Type B pancreatic cell (in vitro differentiated cells): ENCODE measurements at regions not wholly inside any gene's neighbourhood (a gene's known extent, or its start where the extent isn't known, plus 50 kb on each side); places are given as distances from the start of the nearest gene placed in this dataset.

ENCODE experiments used
- DNase-seq: peaks from one replicate; pipeline ENCODE4 v3.0.0; 2021; ENCODE audit warnings: mixed read lengths; ENCODE audit not compliant: unreplicated experiment; ENCODE audit errors: extremely low spot score
- H3K27ac Mint-ChIP-seq: 2 replicates; pipeline ENCODE4 v1.8.0; 2021; ENCODE audit warnings: mild to moderate bottlenecking, mixed read lengths
- H3K27me3 Mint-ChIP-seq: 2 replicates; pipeline ENCODE4 v1.8.0; 2021; ENCODE audit warnings: mixed read lengths
- H3K36me3 Mint-ChIP-seq: 2 replicates; pipeline ENCODE4 v1.8.0; 2021; ENCODE audit warnings: mixed read lengths
- H3K4me1 Mint-ChIP-seq: one replicate; pipeline ENCODE4 v1.8.0; 2021; ENCODE audit warnings: mixed read lengths; ENCODE audit not compliant: unreplicated experiment
- H3K4me3 Mint-ChIP-seq: 2 replicates; pipeline ENCODE4 v1.8.0; 2021; ENCODE audit warnings: mild to moderate bottlenecking, mixed read lengths
- H3K9me3 Mint-ChIP-seq: 2 replicates; pipeline ENCODE4 v1.8.0; 2021; ENCODE audit warnings: mixed read lengths
- TF ChIP-seq, protein P1 (sequence below): fragments of 200-600 bp; sonication (generic); conservative IDR thresholded peaks from 2 replicates; pipeline ENCODE4 v1.5.0; 2021; ENCODE audit warnings: antibody characterized with exemption, mild to moderate bottlenecking

DNA sequence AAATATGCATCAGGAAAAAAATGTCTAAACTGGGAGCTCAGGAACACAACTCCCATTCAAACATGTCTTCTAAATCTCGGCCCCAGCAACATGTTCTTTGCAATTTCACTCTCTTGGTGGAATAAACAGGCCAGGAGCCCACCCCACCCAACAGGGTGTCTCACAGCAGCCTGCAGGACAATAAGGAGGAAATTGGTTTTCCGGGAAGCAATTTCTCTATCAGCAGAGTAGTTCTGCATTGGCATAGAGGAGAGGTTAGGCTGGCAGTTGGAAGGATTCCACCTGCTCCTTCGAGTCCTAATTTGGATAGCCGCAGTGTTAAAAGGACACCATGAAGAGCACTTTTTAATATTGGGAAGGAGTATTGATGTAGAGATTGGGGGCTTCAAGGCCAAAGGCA is 55.9 kb upstream of the BARX2 start:
- Mint-ChIP-seq H3K9me3 (peaks cover 5% of the 10 kb centered on the region), H3K27ac (peak overlapping the region; percentile 70), H3K36me3 (no peaks in the 10 kb centered on the region), H3K4me1 (peaks cover 59% of the 10 kb centered on the region), H3K27me3 (no peaks in the 10 kb centered on the region), H3K4me3 (no peak overlapping the region)
- peak; percentile 40 for DNase-seq
- TF ChIP-seq, protein P1, sequence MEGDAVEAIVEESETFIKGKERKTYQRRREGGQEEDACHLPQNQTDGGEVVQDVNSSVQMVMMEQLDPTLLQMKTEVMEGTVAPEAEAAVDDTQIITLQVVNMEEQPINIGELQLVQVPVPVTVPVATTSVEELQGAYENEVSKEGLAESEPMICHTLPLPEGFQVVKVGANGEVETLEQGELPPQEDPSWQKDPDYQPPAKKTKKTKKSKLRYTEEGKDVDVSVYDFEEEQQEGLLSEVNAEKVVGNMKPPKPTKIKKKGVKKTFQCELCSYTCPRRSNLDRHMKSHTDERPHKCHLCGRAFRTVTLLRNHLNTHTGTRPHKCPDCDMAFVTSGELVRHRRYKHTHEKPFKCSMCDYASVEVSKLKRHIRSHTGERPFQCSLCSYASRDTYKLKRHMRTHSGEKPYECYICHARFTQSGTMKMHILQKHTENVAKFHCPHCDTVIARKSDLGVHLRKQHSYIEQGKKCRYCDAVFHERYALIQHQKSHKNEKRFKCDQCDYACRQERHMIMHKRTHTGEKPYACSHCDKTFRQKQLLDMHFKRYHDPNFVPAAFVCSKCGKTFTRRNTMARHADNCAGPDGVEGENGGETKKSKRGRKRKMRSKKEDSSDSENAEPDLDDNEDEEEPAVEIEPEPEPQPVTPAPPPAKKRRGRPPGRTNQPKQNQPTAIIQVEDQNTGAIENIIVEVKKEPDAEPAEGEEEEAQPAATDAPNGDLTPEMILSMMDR, result no peak

DNA sequence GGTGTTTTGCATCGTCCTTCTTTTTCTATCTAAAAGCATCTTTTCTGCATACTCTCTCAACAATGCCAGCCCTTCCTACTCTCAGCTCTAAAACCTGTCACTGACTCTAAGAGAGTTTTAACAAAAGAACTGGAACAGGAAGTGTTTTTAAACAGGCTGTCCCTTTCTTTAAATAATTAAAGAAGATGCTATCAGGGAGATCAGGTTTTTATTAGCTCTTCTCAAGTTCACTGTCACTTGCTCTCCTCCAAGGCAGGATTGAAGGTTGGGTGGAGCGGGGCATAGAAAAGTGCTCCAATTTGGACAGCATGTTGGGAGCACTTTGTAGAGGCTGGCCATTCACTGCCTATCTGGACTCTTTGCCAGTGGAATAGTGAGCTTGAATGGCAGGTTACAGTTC is 56.4 kb upstream of the BARX2 start:
- TF ChIP-seq, protein P1, result no peak
- no peaks in the 10 kb centered on the region for H3K36me3 Mint-ChIP-seq
- no peaks in the 10 kb centered on the region for H3K27me3 Mint-ChIP-seq
- H3K27ac Mint-ChIP-seq, result peak overlapping the region; percentile 70
- H3K4me3 Mint-ChIP-seq, result peak overlapping the region; percentile 37
- DNase-seq, result peak; percentile 27
- peaks cover 5% of the 10 kb centered on the region for H3K9me3 Mint-ChIP-seq
- H3K4me1 Mint-ChIP-seq, result peaks cover 53% of the 10 kb centered on the region

DNA sequence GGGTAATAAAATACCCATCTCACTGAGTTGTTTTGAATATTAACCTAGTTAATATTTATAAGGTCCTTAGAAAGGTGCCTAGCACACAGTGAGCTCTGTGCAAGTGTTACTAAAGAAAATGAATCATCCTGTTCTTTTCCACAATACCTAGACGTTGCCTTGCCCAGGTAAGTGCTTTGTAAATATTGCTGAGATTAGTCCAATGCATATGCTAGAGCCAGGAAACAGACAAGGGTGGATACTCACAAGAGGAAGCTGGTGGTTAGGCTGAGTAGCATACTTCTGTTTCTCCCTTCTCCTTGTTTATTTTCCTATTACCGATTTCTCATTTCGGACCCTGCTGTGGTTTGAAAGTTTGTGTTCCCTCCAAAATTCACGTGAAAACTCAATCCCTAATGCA is 58.1 kb upstream of the BARX2 start:
- Mint-ChIP-seq H3K9me3 (peaks cover 5% of the 10 kb centered on the region), H3K27ac (peak overlapping the region; percentile 70), H3K4me1 (peaks cover 52% of the 10 kb centered on the region), H3K4me3 (no peak overlapping the region), H3K36me3 (no peaks in the 10 kb centered on the region), H3K27me3 (no peaks in the 10 kb centered on the region)
- TF ChIP-seq, protein P1, result no peak
- no peak for DNase-seq

DNA sequence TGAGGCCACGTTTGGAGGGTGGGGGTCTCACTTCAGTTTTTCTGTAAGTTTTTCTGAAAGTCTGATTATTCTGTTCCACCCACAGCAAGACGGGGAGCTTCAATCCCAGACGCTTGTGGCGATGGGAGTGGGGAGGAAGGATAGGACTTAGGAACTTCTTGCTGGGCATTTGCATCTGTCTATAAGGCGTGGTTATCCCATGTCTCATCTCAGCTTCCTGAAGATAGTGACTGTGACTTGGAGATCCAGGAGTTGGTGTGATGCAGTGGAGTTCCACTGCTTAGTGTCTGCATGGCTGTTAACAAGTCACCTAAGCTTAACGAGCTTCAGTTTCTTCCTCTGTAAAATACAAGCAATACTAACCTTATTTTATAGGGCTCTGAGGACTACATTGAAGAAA is 58.9 kb upstream of the BARX2 start:
- TF ChIP-seq, protein P1, result no peak
- H3K36me3 Mint-ChIP-seq, result no peaks in the 10 kb centered on the region
- peaks cover 10% of the 10 kb centered on the region for H3K9me3 Mint-ChIP-seq
- no peak overlapping the region for H3K4me3 Mint-ChIP-seq
- H3K27ac Mint-ChIP-seq, result peak overlapping the region; percentile 93
- peaks cover 53% of the 10 kb centered on the region for H3K4me1 Mint-ChIP-seq
- DNase-seq, result peak; percentile 42
- H3K27me3 Mint-ChIP-seq, result no peaks in the 10 kb centered on the region

DNA sequence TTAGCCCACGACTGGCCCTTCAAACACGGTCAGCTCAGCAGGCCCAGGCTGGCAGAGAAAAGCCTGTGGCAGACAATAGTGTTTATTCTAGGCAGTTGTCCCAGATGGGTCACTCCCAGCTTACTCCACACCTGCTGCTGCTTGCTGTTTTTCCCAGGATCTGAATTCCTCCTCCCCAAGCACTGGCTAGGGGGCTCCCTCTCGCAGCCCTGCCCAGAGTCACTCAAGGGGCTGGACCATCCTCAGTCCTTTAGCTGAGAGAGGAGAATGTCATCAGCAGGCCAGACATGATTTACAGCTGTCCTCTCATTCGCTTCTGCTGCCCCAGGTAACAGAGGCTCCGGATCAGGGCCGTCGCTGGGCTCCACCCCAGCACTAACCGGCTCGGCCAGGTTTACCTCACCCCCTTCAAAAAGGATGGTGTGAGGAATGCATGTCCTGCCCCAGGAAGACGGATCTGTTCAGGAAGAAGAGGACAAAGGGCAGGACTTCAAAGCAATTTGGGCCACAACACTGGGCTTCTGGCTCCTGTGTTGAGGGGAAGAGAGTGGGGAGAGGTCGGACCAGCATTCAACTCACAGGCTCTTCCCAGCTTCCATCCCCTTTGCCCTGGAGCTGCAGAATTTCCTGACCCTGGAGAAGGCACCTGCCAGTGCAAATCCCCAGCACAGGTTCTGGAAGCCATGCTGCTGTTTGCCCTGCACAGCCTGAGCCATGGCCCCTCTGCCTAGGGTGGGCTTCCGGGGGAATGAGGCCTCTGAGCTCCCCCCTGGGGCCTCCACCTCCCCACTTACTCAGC is 59.7 kb upstream of the BARX2 start:
- DNase-seq, result peak; percentile 75
- H3K9me3 Mint-ChIP-seq, result peaks cover 10% of the 10 kb centered on the region
- H3K4me1 Mint-ChIP-seq, result peaks cover 49% of the 10 kb centered on the region
- no peaks in the 10 kb centered on the region for H3K36me3 Mint-ChIP-seq
- H3K27ac Mint-ChIP-seq, result peak overlapping the region; percentile 93
- peak overlapping the region; percentile 68 for H3K4me3 Mint-ChIP-seq
- TF ChIP-seq, protein P1, result no peak
- H3K27me3 Mint-ChIP-seq, result no peaks in the 10 kb centered on the region
